ENCODE measurements at regions not wholly inside any gene's neighbourhood (a gene's known extent, or its start where the extent isn't known, plus 50 kb on each side); places are given as distances from the start of the nearest gene placed in this dataset.

GRCh38 chr3:87044409-87044808, 53.5 kb upstream of the VGLL3 start:
- DNase-seq (ENCODE audit: low read depth, low spot score), result no peak

GRCh38 chr3:87041191-87041590, 50.2 kb upstream of the VGLL3 start:
- no peak for DNase-seq (ENCODE audit: low read depth, low spot score)
